Activated CD4-positive, CD25-positive, alpha-beta regulatory T cell treated with anti-CD3 and anti-CD28 coated beads, Interleukin-2, amount 50 U/mL, for 72 hours (primary cell): ENCODE measurements at regions not wholly inside any gene's neighbourhood (a gene's known extent, or its start where the extent isn't known, plus 50 kb on each side); places are given as distances from the start of the nearest gene placed in this dataset.
"Not testable (repeated sequence)": the region's sequence is repeated elsewhere in the genome, so short reads cannot be mapped to it uniquely, and the experiment has no call there.

Experiments
- DNase-seq: peaks from one replicate; pipeline ENCODE4 v3.0.0; 2021

GRCh38 chr12:58069268-58069963, 128.0 kb downstream of the ATP23 start:
- DNase-seq, result no peak

DNA sequence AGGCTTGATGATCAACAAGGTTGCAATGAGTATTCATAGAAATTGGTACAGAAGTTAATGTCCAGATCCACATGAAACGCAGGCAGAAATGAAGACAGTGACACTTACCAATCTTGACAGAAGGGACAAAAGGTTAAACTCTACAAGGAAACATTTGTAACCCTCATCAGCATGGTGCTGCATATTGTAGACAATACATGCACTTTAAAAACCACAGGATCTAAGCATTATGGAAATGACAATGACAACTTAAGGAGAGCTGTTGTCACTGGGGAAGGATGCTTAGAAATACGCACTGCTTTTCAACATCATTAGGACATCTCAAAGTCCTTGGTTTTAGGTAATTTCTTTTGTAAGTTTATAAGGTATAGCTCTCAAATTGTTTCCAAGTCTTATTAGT, 130.6 kb downstream of the ATP23 start:
- no peak for DNase-seq

- no peak for DNase-seq
Measured at GRCh38 chr12:58074259-58074658, 132.9 kb downstream of the ATP23 start.

GRCh38 chr12:58079806-58080205, 138.4 kb downstream of the ATP23 start:
- DNase-seq, result no peak

GRCh38 chr12:58081488-58081887, 140.1 kb downstream of the ATP23 start:
- no peak for DNase-seq

- no peak for DNase-seq
Measured at GRCh38 chr12:58082996-58083395, 141.6 kb downstream of the ATP23 start.

GRCh38 chr12:58086006-58086405, 144.6 kb downstream of the ATP23 start:
- DNase-seq, result no peak

DNA sequence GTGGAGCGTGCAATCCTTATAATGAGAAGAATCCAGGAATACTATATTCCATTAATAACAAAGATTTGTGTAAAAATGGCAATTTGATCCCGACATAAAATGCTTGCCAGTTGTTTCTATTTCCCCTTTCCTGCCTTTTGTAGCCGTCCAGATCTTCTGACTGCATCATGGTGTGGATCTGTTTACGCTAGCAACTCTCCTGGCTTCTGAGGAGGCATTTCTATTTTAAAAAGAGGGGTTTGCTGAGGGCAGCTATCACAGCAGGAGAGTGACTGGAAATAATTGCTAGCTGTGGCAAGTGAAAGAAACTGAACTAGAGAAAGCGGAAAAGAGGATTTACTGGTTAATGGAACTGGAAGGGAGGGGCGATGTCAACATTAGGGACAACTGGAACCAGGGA, 145.6 kb downstream of the ATP23 start:
- DNase-seq, result no peak

GRCh38 chr12:58087423-58088127, 146.2 kb downstream of the ATP23 start:
- DNase-seq, result no peak

DNA sequence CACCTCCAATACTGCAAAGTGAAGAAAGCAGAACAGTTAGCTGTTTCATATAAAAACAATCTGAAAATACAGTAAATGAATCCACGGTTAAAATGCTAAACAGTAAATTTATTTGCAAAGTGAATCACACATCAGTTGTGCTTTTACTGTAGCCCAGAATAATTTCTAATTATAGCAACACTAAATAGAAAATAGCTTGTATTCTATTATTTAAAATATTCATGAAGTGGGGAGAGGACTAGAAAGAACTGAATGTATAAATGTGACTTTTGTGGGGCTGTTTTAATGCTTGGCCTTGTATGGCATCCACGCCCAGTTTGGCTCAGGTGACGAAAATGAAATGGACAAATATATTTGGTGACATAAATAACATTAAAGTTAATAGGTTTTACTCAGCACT, 148.2 kb downstream of the ATP23 start:
- DNase-seq, result no peak

- DNase-seq, result no peak
Measured at GRCh38 chr12:58090685-58091084, 149.3 kb downstream of the ATP23 start.

DNA sequence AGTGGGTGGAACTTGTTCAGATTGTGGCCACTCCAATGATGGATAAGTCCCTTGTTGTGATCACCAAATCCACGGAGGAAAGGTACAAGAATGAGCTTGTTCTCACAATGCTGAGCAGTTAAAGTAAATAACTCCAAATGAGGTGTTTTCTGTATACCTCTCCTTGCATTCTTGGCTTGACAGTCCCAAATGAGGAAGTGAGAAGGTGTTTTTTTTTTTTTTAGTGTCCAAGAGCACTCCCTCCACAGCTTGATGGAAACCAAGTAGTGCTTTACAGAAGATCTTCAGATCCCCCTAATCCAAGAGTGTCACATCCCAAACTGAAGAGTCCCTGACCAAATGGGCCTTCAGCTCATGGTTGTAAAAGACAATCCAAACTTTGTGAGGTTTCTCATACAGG, 153.6 kb downstream of the ATP23 start:
- no peak for DNase-seq

- DNase-seq, result no peak
Measured at GRCh38 chr12:58097741-58098140, 156.4 kb downstream of the ATP23 start.

- DNase-seq, result no peak
Measured at GRCh38 chr12:58099476-58099875, 158.1 kb downstream of the ATP23 start.

GRCh38 chr12:58104351-58104755, 163.0 kb downstream of the ATP23 start:
- DNase-seq, result no peak

DNA sequence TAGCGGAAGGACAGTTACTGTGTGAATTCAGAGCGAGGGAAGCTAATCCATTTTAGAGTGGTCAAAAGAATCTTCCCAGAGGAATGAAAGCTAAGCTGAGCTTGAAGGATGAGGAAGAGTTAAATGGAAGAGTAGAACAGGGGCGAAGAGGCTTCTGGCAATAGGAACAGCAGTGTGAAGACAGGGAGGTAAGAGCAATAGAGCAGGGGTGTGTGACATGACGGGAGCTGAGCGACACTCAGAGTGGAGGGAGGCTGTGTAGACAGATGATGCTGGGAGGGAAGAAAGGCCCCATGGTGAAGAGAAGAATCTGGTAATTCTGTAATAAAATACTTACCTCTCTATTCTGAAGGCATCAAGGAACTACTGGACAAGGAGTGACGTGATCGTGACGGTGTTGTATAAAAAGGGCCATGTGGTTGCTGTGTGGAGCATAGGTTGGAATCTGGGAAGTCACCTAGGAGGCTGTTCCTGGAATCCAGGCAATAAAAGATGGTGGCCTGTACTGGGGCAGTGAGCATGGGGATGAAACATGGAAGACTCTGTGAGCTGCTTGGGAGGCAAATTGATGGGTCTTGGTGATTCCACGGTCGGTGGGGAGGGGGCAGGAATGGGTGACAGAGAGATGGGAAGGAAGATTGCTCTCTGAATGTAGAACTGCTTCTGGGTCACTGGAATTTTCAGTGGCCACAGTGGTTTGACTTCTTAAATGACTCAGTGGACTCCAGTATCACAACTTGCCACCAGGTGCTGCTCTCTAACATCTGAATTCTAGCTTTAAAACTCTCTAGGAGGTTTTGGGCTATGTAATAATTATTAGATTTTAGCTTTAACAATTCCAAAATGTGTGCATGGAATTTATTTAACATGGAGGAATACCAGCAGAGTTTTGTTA, 164.1 kb downstream of the ATP23 start:
- DNase-seq, result no peak

DNA sequence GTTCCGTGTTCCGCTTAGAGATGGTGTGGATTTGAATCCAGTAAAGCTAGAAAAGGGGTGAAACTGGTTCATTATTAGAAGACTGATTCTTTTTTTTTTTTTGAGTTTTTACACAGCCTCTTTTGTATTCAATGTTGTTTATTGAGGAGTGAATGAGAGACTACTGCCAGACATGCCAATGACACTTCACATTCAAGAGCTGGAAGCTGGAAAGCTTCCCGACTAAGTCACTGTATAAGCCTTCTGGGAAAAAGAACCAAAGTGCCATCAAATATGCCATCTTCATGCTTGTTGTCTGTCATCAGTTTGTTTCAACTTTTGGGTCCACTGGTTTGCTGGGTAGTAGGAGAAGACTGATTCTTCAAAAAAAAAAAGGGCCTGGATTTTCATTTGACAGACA, 164.8 kb downstream of the ATP23 start:
- DNase-seq, result no peak

- no peak for DNase-seq
Measured at GRCh38 chr12:58117201-58117600, 175.8 kb downstream of the ATP23 start.

DNA sequence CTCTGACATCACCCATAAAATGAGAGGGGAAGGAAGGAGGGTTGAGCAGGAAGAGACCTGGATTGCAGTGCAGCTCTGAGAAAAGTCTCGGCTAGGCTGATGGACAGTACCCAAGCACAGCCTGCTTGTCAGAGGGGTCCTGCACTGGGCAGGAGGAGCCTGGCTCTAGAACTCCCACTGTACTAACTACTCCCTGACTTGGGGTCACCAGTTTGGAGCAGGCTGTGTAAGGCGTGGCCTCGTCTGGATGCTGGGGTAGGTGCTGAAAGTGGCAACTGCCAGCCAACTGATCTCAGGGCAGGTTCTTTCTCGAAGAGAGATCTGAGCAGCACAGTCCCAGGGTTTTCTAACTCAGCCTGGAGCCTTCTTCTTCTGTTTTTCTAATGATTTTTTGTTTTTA, 176.3 kb downstream of the ATP23 start:
- no peak for DNase-seq

DNA sequence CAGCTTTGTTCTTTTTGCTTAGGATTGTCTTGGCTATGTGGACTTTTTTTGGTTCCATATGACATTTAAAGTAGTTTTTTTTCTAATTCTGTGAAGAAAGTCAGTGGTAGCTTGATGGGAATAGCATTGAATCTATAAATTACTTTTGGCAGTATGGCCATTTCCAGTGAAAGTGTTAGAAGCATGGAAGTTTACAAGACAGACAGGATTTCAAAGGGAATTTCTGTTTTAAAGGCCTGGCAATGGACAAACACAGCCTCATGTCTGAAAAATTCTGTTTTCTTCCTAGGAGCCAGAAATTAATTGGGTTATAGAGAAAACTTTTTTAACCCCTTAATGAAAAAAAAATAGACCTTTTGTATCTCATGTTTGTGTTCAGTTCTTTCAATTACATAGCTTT, 184.4 kb downstream of the ATP23 start:
- not testable (repeated sequence) for DNase-seq

GRCh38 chr12:58131986-58132755, 190.8 kb downstream of the ATP23 start:
- no peak for DNase-seq

DNA sequence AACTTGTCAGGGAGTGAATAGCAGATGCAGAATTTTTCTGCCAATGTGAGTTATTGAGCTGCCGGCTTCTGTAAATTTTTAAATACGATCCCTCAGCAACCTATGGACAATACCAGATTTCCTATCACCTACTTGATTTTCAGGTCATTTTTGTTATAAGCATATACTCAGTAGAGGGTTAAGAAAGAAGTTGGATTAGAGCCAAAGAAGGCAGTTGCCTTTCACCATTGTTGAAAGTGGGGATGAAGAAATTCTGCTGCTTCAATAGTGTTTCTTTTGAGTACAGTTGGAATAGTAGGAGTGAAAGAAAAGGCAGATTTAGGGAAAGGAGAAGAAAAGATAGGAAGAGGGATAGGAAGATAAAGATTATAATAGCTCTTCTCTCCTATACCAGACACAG, 197.1 kb downstream of the ATP23 start:
- no peak for DNase-seq

- no peak for DNase-seq
Measured at GRCh38 chr12:58139894-58140293, 198.5 kb downstream of the ATP23 start.
